Fibroblast of skin of back (primary cell): ENCODE measurements at regions not wholly inside any gene's neighbourhood (a gene's known extent, or its start where the extent isn't known, plus 50 kb on each side); places are given as distances from the start of the nearest gene placed in this dataset.

Experiments used
- DNase-seq: peaks from one replicate; pipeline ENCODE4 v3.0.0-alpha.2; 2013

DNA sequence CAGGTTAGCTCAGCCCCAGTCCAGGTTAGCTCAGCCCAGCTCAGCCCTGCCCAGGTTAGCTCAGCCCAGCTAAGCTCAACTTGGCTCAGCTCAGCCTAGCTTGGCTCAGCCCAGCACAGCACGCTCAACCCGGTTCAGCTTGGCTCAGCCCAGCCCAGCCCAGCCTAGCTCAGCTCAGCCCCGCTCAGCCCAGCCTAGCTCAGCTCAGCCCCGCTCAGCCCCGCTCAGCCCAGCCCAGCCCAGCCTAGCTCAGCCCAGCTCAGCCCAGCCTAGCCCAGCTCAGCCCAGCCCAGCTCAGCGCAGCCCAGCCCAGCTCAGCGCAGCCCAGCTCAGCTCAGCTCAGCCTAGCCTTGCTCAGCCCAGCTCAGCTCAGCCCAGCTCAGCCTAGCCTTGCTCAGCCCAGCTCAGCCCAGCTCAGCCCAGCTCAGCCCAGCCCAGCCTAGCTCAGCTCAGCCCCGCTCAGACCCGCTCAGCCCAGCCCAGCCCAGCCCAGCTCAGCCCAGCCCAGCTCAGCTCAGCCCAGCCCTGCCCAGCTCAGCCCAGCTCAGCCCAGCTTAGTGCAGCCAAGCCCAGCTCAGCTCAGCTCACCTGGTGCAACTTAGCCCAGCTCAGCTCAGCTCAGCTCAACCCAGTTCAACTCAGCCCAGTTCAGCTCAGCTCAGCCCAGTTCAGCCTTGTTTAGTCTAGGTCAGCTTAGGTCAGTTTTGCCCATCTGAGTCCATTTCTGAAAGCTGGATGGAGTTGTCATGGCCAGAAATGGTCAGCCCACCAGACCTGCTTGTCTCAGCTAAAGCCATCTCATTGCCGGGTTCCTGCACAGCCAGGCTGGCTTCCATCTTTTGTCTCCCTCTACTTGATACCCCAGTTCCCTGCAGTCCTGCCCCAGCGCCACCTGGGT is 333.6 kb downstream of the TMEM121 start:
- DNase-seq = no peak

DNA sequence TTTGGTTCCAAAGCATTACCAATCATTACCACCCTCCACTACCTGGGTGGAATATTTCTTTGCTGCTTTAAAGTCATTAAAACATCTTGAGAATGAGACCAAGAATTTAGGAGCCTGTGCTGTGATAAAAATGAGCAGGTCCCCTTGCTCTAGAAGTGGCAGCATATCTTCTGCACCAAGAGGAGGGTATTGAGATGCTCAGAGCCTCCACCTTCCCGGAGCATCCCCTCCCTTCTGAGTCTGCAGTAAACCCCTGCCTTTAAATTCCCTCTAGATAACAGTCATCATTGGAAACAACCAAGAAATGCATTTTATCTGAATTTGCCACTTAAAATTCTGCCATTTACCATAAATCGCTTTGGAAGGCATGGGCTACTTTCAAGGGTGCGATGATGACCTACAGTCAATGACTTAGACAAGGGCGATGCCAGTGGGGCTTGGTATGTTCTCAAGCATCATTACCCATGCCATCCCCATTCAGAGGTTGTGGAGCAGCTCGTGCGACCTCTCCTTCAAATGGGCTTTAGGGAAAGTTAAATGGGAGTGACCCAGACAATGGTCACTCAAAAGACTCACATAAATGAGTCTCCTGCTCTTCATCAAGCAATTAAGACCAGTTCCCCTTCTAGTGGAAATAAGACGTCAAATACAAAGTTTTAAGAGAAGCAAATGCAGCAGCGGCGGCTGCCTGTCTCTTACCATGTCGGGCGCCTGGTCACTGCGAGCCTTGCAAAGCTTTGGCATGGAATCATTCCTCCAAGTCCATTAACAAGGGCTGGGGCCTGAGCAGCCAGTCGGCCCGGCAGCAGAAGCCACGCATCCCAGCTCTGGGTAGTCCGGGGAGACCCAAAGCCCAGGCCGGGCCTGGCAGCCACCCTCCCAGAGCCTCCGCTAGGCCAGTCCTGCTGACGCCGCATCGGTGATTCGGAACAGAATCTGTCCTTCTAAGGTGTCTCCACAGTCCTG is 334.5 kb downstream of the TMEM121 start:
- DNase-seq = no peak

DNA sequence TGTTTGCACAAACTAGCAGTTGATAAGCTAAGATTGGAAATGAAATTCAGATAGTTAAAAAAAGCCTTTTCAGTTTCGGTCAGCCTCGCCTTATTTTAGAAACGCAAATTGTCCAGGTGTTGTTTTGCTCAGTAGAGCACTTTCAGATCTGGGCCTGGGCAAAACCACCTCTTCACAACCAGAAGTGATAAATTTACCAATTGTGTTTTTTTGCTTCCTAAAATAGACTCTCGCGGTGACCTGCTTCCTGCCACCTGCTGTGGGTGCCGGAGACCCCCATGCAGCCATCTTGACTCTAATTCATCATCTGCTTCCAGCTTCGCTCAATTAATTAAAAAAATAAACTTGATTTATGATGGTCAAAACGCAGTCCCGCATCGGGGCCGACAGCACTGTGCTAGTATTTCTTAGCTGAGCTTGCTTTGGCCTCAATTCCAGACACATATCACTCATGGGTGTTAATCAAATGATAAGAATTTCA is 335.6 kb downstream of the TMEM121 start:
- DNase-seq = no peak

DNA sequence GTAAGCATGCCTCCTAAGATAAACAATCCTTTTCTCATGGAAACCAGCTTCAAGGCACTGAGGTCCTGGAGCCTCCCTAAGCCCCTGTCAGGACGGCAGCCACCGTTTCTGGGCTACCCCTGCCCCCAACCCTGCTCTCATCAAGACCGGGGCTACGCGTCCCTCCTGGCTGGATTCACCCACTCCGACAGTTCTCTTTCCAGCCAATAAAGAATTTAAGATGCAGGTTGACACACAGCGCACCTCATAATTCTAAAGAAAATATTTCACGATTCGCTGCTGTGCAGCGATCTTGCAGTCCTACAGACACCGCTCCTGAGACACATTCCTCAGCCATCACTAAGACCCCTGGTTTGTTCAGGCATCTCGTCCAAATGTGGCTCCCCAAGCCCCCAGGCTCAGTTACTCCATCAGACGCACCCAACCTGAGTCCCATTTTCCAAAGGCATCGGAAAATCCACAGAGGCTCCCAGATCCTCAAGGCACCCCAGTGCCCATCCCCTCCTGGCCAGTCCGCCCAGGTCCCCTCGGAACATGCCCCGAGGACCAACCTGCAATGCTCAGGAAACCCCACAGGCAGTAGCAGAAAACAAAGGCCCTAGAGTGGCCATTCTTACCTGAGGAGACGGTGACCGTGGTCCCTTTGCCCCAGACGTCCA is 336.3 kb downstream of the TMEM121 start:
- DNase-seq = no peak

DNA sequence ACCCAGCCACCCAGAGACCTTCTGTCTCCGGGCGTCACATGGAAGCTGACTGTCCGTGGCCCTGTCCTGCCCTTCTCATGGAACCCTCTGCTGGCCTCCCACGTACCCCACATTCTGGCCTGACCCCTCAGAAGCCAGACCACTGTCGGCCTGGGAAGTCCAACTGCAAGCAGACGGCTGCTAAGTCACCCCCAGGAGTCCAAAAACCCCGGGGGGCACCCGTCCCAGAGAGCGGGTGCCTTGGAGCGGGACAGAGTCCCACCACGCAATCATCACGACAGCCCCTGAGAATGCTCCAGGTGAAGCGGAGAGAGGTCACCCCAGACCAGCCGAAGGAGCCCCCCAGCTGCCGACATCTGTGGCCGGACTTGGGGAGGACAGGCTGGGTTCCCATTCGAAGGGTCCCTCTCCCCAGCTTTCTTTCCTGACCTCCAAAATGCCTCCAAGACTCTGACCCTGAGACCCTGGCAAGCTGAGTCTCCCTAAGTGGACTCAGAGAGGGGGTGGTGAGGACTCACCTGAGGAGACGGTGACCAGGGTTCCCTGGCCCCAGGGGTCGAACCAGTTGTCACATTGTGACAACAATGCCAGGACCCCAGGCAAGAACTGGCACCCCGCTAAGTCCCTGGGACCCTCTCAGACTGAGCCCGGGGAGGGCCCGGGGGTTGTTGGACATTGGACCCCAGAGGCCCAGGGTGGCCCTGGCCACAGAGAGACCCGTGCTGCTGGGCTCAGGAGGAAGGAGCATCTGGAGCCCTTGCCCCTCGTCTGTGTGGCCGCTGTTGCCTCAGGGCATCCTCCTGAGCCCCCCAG is 337.1 kb downstream of the TMEM121 start:
- no peak for DNase-seq

DNA sequence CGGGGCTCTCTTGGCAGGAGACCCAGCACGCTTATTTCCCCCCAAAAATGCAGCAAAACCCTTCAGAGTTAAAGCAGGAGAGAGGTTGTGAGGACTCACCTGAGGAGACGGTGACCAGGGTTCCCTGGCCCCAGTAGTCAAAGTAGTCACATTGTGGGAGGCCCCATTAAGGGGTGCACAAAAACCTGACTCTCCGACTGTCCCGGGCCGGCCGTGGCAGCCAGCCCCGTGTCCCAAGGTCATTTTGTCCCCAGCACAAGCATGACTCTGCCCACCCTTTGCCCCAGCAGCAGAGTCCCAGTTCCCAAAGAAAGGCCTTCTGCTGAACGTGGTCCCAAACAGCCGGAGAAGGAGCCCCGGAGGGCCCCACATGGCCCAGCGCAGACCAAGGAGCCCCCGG is 337.7 kb downstream of the TMEM121 start:
- no peak for DNase-seq

DNA sequence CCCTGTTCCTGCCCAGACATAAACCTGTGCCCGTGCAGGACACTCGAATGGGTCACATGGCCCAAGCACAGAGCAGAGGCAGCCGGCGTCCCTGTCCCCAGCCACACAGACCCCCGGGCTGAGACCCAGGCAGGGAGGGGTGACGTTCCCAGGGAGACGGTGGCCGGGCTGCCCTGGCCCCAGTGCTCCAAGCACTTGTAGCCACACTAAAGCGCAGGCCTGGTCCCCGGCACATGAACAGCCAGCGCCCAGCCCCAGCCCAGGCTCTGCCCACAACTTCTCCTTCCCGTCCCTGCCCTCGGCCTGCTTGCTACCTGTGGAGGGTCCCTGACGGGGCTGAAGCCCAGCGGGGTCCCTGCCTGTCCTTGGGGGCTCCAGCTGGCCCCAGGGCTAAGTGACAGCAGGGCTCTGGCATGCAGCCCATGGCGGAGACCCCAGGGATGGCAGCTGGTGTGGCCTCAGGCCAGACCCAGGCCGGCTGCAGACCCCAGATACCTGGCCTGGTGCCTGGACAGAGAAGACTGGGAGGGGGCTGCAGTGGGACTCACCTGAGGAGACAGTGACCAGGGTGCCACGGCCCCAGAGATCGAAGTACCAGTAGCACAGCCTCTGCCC is 338.4 kb downstream of the TMEM121 start:
- DNase-seq = no peak

DNA sequence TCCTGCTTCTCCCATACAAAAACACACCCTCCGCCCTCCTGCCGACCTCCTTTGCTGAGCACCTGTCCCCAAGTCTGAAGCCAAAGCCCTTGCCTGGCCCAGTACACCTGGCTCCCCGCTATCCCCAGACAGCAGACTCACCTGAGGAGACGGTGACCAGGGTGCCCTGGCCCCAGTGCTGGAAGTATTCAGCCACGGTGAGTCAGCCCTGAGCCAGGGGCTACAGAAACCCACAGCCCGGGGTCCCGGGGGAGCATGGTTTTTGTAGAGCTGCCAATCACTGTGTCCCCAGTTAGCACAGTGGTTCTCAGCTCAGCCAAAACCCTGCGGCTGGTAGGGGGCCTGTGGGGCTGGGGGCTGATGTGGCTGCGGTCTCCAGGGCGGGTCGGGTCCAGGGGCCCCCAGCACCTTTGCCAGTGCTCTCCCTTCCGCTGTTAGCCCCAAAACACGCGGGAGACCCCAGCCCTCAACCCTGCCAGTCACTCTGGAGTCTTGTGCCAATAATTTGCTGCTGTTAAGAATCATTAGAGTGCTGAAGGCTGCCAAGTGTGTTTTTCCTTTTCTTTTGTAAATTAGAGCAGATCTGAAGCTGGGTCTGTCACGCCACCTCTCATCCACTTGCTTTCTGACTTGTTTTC is 339.0 kb downstream of the TMEM121 start:
- DNase-seq = no peak

DNA sequence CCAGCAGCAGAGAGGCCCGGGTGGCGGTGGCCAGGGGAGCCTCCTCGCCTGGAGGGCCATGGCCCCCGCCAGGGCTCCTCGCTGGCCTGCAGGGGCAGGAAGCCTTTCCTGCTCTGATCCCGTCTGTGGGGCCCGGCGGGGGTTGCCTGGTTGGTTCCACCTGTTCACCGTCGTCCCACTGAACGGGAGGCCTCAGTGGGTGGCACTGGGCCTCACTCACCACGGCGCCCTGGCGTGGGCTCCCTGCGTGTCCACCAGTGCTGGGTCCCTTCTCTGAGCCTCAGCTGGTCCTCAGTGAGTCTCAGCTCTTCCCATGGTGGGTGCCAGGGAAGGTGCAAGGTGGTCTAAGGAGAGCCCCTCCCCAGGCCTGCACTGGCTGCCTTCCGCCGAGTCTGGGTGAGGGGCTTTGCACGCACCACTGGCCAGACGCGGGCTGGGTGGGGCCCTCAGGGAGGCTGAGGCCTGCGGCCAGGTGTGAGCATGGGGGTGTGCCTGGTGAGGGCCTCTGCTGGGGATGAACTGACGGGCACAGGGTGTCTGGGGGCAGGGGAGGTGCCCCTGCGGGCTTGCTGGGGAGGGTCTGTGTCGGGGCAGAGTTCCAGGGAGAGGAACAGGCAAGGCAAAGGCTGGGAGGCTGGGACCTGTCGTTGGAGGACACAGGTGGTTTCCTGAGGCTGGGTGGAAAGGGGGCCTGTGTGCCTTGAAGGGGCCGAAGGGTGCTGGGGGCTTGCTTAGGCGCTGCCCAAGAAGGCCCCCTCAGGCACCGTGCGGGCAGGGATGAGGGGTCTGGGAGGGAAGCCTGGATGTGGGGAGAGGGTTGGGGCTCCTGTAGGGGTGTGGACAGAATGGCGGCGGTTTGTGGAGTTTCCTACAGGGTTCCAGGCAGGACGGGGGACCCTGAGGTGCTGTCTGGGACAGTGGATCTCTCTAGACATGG is 339.8 kb downstream of the TMEM121 start:
- no peak for DNase-seq

DNA sequence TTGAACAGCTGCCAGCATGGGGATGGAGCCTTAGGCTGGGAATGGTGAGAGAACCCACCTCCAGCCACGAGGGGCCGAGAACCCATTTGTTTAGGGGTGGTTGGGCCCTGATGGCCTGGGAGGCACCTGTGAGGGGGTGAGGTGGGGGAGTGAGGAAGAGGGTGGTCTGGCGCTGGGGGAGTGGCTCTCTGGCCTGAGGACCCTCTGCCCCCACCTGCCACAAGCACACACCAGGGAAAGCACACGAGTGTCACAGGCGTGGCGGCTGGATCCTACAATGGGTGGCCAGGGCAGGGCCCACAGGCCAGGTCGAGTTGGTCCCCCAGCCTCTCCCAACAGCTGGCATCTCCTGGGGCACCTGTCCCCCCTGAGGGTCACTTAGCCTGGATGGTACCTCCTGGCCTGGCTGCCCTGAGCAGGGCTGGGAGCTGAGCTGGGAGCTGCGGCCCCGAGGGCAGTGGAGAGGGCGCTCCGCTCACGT is 340.5 kb downstream of the TMEM121 start:
- no peak for DNase-seq

DNA sequence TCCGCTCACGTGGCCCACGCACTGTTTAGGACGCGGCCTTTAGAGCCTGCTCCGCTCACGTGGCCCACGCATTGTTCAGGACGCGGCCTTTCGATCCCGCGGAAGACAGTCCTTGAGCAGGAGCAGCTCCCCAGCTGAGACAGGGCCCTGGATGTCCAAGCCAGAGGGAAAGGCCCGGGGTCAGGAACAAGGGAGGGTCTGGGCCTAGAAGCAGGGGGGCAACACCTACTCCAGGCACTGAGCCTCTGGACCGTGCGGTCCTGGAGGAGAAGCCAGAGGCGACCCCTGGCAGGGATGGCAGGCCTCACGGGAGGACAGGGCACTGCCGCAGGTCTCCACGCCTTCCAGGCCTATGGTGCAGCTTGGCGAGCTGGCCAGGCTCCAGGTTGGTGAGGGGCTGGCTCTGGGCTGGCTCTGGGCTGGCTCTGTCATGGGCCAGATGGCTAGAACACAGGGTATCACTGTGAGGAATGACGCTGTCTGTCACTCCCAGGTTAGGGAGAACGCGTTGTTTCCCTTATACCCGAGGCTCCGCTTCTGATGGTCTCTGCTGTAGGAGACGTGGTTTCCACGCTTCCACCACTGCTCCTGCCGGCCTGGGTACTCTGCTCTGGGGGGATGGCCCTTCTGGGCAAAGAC is 341.7 kb downstream of the TMEM121 start:
- no peak for DNase-seq

DNA sequence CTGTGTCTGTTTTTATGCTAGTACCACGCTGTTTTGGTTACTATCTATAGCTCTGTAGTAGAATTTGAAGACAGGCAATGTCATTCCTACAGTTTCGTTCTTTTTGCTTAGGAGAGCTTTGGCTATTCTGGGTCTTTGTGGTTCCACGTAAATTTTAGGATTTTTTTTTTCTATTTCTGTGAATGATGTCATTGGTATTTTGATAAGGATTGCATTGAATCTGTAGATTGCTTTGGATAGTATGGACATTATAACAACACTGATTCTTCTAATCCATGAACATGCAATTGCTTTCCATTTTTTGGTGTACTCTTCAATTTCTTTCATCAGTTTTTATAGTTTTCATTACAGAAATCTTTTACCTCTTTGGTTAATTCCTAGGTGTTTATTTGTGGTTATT is 345.2 kb downstream of the TMEM121 start:
- DNase-seq = no peak

DNA sequence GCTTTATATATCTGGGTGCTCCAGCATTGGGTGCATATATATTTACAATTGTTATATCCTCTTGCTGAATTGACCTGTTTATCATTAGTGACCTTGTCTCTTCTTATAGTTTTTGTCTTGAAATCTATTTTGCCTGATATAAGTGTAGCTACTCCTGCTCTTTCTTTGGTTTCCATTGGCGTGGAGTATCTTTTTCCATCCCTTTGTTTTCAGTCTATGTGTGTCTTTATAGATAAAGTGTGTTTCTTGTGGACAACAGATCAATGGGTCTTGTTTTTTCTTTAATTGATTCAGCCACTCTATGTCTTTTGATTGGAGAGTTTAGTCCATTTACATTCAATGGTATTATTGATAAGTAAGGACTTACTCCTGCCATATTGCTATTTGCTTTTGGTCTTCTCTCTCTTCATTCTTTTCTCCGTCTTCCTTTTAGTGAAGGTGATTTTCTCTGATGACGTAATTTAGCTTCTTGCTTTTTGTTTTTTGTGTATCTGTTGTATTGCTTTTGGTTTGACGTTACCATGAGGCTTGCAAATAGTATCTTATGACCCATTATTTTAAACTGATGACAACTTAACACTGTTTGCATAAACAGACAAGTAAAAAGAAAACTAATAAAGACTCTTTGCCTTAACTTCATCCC is 347.6 kb downstream of the TMEM121 start:
- no peak for DNase-seq

DNA sequence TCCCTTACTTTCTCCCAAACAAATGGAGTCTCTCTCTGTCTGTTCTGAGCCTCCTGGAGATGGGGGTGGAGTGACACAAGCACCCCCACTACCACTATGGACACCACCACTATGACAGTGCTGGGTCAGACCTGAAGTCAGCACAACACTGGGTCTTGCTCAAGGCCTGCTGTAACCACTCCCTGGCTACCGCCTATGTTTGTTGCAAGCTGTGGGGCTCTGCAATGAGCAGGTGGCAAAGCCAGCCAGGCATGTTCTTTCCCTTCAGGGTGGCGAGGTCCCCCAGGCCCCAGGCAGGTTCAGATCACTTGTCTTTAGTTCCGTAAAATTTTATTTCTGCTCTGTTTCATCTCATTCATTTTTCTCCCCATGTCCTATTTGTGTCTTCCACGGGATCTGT is 349.8 kb downstream of the TMEM121 start:
- DNase-seq = no peak

DNA sequence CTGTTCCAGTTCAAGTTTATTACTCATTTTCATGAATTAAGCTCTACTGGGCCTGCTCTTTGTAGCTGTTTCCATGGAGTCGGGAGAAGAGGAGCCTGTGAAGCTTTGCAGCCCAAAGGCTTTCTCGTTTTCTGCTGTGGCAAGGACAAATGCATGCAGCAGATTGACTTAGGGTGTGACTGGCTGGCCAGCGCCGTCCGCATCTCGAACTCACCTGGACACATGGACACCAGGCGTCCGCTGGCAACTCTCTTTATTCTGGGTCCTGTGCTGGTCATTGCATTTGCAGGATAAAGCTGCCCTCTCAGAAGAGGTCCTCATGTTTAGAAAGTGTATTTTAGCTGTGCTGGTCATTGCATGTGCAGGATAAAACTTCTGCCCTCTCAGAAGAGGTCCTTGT is 350.4 kb downstream of the TMEM121 start:
- DNase-seq = no peak

DNA sequence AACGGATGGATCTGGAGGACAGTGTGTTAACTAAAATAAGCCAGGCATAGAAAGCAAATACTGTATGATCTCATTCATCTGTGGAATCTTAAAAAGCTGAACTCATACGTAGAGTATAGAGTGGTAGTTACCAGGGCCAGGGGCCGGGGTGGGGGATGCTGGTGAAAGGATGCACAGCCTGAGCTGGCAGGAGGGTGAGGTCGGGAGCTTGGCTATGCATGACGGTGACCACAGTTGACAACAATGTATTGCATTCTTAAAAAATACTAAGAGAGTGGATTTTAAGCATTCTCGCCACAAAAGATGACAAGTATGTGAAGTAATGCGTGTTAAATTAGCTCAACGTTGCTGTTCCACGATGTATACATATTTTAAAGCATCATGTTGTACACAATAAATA is 351.3 kb downstream of the TMEM121 start:
- DNase-seq = no peak

DNA sequence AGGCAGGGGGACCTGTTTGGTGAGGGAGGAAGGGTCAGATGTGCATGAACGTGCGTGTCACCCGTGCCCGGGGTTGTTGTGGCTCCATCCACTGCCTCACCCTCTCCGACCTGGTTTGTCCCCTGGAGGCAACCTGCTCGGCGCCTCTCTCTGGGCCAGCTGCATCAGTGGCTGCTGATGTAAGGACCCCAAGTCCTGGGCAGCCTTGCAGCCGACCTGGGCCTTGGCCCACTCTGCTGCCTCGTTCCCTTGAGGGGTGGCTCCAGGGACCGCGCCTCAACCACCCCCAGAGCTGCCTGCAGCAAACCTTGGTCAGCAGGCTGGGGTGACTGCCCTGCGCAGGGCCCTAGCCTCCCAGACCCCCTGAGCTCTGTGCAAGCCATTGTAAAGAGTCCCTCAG is 351.7 kb downstream of the TMEM121 start:
- no peak for DNase-seq

DNA sequence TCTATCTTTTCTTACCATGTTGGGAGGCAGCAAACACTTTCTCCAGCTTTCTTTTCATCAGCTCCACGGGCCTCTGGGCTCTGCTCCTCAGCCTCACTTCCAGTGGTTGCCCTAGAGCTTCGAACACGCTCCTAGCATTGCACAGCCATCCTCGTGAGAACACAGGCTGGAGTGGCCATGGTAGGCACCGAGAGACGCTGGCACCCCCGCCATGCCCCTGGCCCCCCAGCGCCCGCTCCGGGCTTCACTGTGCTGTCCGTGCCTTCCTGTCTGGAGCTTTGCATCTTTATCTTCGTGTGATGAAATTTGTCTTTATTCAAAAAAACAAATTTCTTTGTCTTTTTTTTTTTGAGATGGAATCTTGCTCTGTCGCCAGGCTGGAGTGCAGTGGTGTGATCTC is 352.2 kb downstream of the TMEM121 start:
- no peak for DNase-seq

DNA sequence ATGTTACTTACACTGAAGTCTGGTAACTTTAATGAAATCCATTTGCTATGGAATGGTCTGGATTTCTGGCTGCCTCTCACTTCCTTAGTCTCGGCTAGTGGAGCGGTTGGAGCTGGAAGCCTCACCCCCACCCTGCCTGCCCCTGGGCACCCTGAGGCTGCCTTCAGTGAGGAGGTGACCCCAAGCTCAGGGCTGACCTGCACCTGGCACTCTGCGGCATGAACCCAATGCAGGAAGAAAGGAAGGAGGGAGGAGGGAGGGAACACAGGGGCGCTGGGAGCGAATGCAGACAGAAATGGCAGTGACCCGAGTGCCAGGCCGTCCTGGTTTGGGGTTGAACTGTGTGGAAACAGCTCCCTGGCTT is 353.1 kb downstream of the TMEM121 start:
- no peak for DNase-seq
